ENCODE measurements at regions not wholly inside any gene's neighbourhood (a gene's known extent, or its start where the extent isn't known, plus 50 kb on each side); places are given as distances from the start of the nearest gene placed in this dataset.

DNA sequence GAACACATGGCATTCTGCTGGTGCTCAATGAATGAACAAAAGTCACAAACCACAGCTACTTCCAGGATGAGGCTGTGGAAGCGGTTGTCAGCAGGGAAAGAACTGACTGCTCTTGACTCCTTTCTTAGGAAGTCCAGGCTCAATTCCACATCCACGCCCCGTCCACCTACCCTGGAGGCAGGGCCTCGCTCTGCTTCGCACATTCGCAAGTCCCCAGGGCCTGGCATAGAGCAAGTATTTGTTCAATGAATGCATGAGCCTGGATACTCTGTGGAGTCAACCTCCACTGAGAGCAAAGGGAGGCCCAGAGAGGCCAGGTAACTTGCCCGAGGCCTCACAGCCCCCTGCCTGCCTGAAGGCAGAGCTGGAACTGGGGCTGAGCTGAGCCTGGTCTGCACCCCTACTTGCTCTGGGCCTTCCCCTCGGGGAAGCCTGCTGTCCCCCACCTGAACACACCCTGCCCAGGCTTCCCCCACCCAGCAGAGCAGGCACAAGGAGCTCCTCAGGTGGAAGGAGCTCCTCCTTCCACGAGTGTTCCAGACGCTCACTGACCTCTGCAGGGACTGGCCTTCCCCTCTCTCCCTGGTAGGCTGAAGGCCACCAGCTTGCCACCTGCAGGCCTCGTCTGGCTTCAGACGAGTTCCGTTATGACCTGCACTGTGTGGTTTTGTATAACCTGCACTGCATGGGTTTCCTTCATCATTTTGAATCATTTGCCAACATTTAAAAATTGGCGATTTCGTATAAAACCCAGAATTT lies 119.3 kb upstream of the PTPN1 start:
- ChIA-PET CTCF (no interaction called here), POLR2A (ENCODE audit: unreplicated experiment) (interaction anchor here (0.6 kb wide), 1 partner anchor 385 kb away, joined by 6 read pairs; no protein-coding TSS in a partner anchor)
- H3K9ac ChIP-seq (ENCODE audit: low read length) = no peak overlapping the region
- no peaks in the 10 kb centered on the region for H3K9me2 ChIP-seq (replicated peaks; ENCODE audit: low read length)
- TF ChIP-seq, protein P1, sequence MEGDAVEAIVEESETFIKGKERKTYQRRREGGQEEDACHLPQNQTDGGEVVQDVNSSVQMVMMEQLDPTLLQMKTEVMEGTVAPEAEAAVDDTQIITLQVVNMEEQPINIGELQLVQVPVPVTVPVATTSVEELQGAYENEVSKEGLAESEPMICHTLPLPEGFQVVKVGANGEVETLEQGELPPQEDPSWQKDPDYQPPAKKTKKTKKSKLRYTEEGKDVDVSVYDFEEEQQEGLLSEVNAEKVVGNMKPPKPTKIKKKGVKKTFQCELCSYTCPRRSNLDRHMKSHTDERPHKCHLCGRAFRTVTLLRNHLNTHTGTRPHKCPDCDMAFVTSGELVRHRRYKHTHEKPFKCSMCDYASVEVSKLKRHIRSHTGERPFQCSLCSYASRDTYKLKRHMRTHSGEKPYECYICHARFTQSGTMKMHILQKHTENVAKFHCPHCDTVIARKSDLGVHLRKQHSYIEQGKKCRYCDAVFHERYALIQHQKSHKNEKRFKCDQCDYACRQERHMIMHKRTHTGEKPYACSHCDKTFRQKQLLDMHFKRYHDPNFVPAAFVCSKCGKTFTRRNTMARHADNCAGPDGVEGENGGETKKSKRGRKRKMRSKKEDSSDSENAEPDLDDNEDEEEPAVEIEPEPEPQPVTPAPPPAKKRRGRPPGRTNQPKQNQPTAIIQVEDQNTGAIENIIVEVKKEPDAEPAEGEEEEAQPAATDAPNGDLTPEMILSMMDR (conservative IDR thresholded peaks at IDR 0.05; ENCODE audit: low read depth, low read length) = no peak
- TF ChIP-seq EZH2phosphoT487 (IDR thresholded peaks at IDR 0.05; ENCODE audit: borderline replicate concordance, low read length) (no peak), EZH2 (IDR thresholded peaks at IDR 0.05; ENCODE audit: low read length, unreplicated experiment) (no peak)
- no peaks in the 10 kb centered on the region for H3K79me2 ChIP-seq (ENCODE audit: low read length)
- H3K4me1 ChIP-seq (ENCODE audit: insufficient read depth, low read length) = peaks cover 19% of the 10 kb centered on the region
- ATAC-seq (no peak), DNase-seq (no peak)
- H3K27me3 ChIP-seq (ENCODE audit: low read length) = no peaks in the 10 kb centered on the region
- intact Hi-C loops (cut with micrococcal nuclease) = no loop called here
- no peak overlapping the region for H3K4me2 ChIP-seq (ENCODE audit: low read length)
- H3K4me3 ChIP-seq (ENCODE audit: low read length) = no peak overlapping the region
- H2AFZ ChIP-seq (ENCODE audit: low read length) = no peak overlapping the region
- no peak overlapping the region for H3K27ac ChIP-seq (ENCODE audit: low read length)
- no peaks in the 10 kb centered on the region for H3F3A ChIP-seq (ENCODE audit: low read length, unreplicated experiment)
- H3K9me3 ChIP-seq (ENCODE audit: low read length) = no peaks in the 10 kb centered on the region
- BruUV-seq (replicated peaks) = no TSS peak
- H3K36me3 ChIP-seq (ENCODE audit: low read depth, low read length) = no peaks in the 10 kb centered on the region
- H4K20me1 ChIP-seq (ENCODE audit: low read length) = no peaks in the 10 kb centered on the region

DNA sequence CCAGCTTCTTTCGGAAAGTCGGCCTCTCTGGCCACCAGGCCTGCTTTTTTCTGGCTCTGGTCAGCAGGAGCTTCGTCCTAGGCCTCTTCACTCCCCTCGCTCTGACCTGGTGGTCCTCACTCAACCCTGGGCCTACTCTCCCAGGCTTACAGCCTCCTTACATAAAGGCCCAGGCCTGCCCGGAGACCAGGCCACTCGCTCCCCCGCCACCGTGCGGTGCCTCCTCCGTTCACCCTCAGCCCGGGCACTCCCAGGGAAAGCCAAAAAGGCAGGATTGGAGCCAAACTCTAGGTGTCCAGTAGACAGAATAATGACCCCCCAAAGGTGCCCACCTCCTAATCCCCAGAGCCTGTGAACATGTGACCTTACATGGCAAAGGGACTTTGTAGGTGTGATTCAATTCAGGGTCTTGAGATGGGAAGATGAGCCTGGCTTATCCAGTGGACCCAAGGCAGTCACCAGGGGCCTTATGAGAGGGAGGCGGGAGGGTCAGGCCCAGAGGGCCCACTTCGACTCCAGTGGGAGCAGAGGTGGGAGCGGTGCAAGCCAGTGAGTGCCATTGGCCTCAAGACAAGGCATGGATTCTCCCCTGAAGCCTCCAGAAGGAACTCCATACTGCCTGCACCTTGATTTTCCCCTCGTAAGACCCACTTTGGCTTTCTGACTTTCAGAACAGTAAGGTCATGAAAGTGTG lies 118.6 kb upstream of the PTPN1 start:
- POLR2A ChIA-PET (ENCODE audit: unreplicated experiment) = no interaction called here

More for the DNA sequence above, 118.6 kb upstream of the PTPN1 start:
- no peaks in the 10 kb centered on the region for H3K79me2 ChIP-seq (ENCODE audit: low read length)
- no peak for TF ChIP-seq EZH2phosphoT487 (IDR thresholded peaks at IDR 0.05; ENCODE audit: borderline replicate concordance, low read length)
- TF ChIP-seq, protein P1 (conservative IDR thresholded peaks at IDR 0.05; ENCODE audit: low read depth, low read length) = no peak
- TF ChIP-seq EZH2 (IDR thresholded peaks at IDR 0.05; ENCODE audit: low read length, unreplicated experiment) = no peak
- H3K9ac ChIP-seq (ENCODE audit: low read length) = no peak overlapping the region
- no peak overlapping the region for H3K4me2 ChIP-seq (ENCODE audit: low read length)
- H2AFZ ChIP-seq (ENCODE audit: low read length) = no peak overlapping the region
- H3K36me3 ChIP-seq (ENCODE audit: low read depth, low read length) = no peaks in the 10 kb centered on the region
- H3F3A ChIP-seq (ENCODE audit: low read length, unreplicated experiment) = no peaks in the 10 kb centered on the region
- no peaks in the 10 kb centered on the region for H4K20me1 ChIP-seq (ENCODE audit: low read length)
- no peaks in the 10 kb centered on the region for H3K9me2 ChIP-seq (replicated peaks; ENCODE audit: low read length)
- no peak overlapping the region for H3K4me3 ChIP-seq (ENCODE audit: low read length)
- ATAC-seq (no peak), DNase-seq (no peak)
- no TSS peak for BruUV-seq (replicated peaks)
- H3K4me1 ChIP-seq (ENCODE audit: insufficient read depth, low read length) = peaks cover 19% of the 10 kb centered on the region
- no peaks in the 10 kb centered on the region for H3K9me3 ChIP-seq (ENCODE audit: low read length)
- H3K27ac ChIP-seq (ENCODE audit: low read length) = no peak overlapping the region
- H3K27me3 ChIP-seq (ENCODE audit: low read length) = no peaks in the 10 kb centered on the region
- intact Hi-C loops (cut with micrococcal nuclease) = no loop called here
- CTCF ChIA-PET = no interaction called here
